Fibroblast of lung (primary cell): ENCODE measurements at regions not wholly inside any gene's neighbourhood (a gene's known extent, or its start where the extent isn't known, plus 50 kb on each side); places are given as distances from the start of the nearest gene placed in this dataset.

Experiments used
- CTCF ChIP-seq, 2 donors: IDR thresholded peaks in 1 of 2; conservative IDR thresholded peaks in 1 of 2; 1 replicate in 1 of 2; 2 replicates in 1 of 2; pipeline ENCODE4 v1.5.1; 2011 to 2012; ENCODE audit warnings: low read length in 2 of 2, control low read depth in 1 of 2, inconsistent platforms in 1 of 2, low read depth in 1 of 2, mild to moderate bottlenecking in 1 of 2
- EZH2 ChIP-seq: IDR thresholded peaks from 2 replicates; pipeline ENCODE4 v1.5.1; 2012; ENCODE audit warnings: low read length, control low read depth, mild to moderate bottlenecking; ENCODE audit errors: missing control alignments

GRCh38 chr6:26304213-26304796 lies 60.7 kb upstream of the BTN3A2 start:
- TF ChIP-seq CTCF (conservative IDR thresholded peaks at IDR 0.05 in 1 of 2, IDR thresholded peaks at IDR 0.05 in 1 of 2; ENCODE audit: low read depth in 1 of 2, low read length in 2 of 2) (no peak), EZH2 (no peak)
